GM12872 (cell line): ENCODE measurements at regions not wholly inside any gene's neighbourhood (a gene's known extent, or its start where the extent isn't known, plus 50 kb on each side); places are given as distances from the start of the nearest gene placed in this dataset.

Experiments used
- TF ChIP-seq, protein P1 (sequence below): IDR thresholded peaks from 3 replicates; pipeline ENCODE4 v1.5.1; 2011; ENCODE audit warnings: low read depth, mild to moderate bottlenecking, low read length, moderate library complexity; ENCODE audit not compliant: insufficient read depth

DNA sequence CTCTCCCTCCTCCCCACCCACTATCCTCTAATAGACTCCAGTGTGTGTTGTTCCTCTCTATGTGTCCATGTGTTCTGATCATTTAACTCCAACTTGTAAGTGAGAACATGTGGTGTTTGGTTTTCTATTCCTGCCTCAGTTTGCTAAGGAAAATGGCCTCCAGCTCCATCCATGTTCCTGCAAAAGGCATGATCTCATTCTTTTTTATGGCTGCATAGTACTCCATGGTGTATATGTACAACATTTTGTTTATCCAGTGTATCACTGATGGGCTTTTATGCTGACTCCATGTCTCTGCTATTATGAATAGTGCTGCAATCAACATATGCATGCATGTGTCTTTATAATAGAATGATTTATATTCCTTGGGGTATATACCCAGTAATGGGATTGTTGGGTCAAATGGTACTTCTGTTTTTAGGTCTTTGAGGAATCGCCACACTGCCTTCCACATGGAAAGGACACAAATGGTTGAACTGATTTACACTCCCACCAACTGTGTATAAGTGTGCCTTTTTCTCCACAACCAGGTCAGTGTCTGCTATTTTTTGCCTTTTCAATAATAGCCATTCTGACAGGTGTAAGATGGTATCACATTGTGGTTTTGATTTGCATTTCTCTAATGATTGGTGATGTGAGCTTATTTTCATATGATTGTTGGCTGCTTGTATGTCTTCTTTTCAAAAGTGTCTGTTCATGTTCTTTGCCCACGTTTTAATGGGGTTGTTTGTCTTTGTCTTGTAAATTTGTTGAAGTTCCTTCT is 96.5 kb upstream of the DAB2 start:
- TF ChIP-seq, protein P1, sequence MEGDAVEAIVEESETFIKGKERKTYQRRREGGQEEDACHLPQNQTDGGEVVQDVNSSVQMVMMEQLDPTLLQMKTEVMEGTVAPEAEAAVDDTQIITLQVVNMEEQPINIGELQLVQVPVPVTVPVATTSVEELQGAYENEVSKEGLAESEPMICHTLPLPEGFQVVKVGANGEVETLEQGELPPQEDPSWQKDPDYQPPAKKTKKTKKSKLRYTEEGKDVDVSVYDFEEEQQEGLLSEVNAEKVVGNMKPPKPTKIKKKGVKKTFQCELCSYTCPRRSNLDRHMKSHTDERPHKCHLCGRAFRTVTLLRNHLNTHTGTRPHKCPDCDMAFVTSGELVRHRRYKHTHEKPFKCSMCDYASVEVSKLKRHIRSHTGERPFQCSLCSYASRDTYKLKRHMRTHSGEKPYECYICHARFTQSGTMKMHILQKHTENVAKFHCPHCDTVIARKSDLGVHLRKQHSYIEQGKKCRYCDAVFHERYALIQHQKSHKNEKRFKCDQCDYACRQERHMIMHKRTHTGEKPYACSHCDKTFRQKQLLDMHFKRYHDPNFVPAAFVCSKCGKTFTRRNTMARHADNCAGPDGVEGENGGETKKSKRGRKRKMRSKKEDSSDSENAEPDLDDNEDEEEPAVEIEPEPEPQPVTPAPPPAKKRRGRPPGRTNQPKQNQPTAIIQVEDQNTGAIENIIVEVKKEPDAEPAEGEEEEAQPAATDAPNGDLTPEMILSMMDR = no peak

GRCh38 chr5:39520232-39520572 is 95.4 kb upstream of the DAB2 start:
- TF ChIP-seq, protein P1 = no peak

DNA sequence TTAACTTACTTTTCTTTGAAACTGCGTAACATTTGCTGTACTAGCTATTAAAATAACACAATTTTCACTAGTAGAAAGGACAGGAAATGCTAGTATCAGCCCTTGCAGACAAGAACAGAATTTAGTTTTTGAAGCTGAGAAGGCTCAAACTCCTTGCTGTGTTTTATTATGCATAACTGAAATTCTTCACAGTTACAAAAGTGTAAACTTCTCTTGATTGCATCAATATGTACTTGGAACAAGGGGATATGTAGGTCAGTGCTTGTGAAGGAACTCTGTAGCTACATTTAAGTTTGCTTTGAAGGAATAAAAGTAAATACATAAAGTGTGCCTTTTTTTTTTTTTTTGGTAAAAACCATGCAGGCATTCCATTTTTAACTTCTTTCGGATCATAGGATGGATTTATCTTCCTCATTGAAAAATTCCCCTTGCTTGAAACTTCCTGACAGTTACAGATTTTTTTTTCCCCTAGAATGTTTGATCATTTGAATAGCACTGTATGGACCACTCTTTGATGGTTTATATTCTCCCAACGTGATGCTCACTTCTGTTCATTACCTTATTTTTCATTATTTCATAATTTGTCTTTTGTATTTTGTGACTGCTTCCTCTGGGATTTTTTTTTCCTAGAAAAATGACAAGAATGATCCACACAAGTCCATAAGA is 94.9 kb upstream of the DAB2 start:
- TF ChIP-seq, protein P1 = no peak

GRCh38 chr5:39519079-39519478 is 94.3 kb upstream of the DAB2 start:
- TF ChIP-seq, protein P1 = no peak

- TF ChIP-seq, protein P1 = no peak
Observed at GRCh38 chr5:39518516-39518915, 93.7 kb upstream of the DAB2 start.

GRCh38 chr5:39517800-39518199 is 93.0 kb upstream of the DAB2 start:
- TF ChIP-seq, protein P1 = no peak

DNA sequence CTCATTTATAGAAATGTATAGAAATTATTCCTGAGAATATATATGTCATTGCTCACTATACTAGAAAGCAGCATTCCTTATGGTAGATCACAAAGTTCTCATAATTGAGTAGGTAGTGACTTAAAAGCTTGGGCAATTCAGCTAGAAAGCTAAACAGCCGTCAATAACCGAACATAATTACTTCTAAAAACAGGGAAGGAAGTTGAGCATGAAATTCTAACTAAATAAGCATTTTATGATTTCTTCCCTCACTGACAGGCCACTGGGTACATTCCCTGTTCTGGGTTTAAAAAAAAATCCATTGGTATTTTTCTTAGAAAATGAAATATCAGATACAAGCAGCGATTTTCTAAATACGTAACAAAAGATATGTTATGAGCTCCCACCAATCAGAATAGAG is 91.1 kb upstream of the DAB2 start:
- TF ChIP-seq, protein P1 = no peak
